ENCODE measurements at regions not wholly inside any gene's neighbourhood (a gene's known extent, or its start where the extent isn't known, plus 50 kb on each side); places are given as distances from the start of the nearest gene placed in this dataset.
"Not testable (repeated sequence)": the region's sequence is repeated elsewhere in the genome, so short reads cannot be mapped to it uniquely, and the experiment has no call there.

- Mint-ChIP-seq H3K36me3 (ENCODE audit: low read depth) (no peaks in the 10 kb centered on the region), H3K4me3 (no peak overlapping the region), H3K4me1 (no peaks in the 10 kb centered on the region), H3K9me3 (peaks cover 8% of the 10 kb centered on the region), H3K27ac (no peak overlapping the region), H3K27me3 (peaks cover 18% of the 10 kb centered on the region)
- TF ChIP-seq CTCF (IDR thresholded peaks at IDR 0.05) = no peak
- intact Hi-C loops (cut with micrococcal nuclease) = no loop called here
- ChIA-PET POLR2A (no interaction called here), CTCF (no interaction called here)
- ATAC-seq (ENCODE audit: low read depth) (no peak), DNase-seq (no peak)
Measured at GRCh38 chr2:238717084-238717483, 130.8 kb upstream of the TWIST2 start.

- ATAC-seq (ENCODE audit: low read depth) (no peak), DNase-seq (no peak)
- Mint-ChIP-seq H3K4me3 (no peak overlapping the region), H3K9me3 (peaks cover 13% of the 10 kb centered on the region), H3K27me3 (peaks cover 18% of the 10 kb centered on the region), H3K4me1 (no peaks in the 10 kb centered on the region), H3K27ac (no peak overlapping the region), H3K36me3 (ENCODE audit: low read depth) (no peaks in the 10 kb centered on the region)
- ChIA-PET CTCF (no interaction called here), POLR2A (no interaction called here)
- TF ChIP-seq CTCF (IDR thresholded peaks at IDR 0.05) = no peak
- intact Hi-C loops (cut with micrococcal nuclease) = no loop called here
Measured at GRCh38 chr2:238719641-238720040, 128.2 kb upstream of the TWIST2 start.

- Mint-ChIP-seq H3K27me3 (peaks cover 18% of the 10 kb centered on the region), H3K36me3 (ENCODE audit: low read depth) (no peaks in the 10 kb centered on the region), H3K4me3 (no peak overlapping the region), H3K4me1 (no peaks in the 10 kb centered on the region), H3K9me3 (peaks cover 13% of the 10 kb centered on the region), H3K27ac (no peak overlapping the region)
- intact Hi-C loops (cut with micrococcal nuclease) = no loop called here
- CTCF ChIA-PET = no interaction called here
- POLR2A ChIA-PET = no interaction called here
- no peak for TF ChIP-seq CTCF (IDR thresholded peaks at IDR 0.05)
- no peak for DNase-seq
- no peak for ATAC-seq (ENCODE audit: low read depth)
Measured at GRCh38 chr2:238720232-238720672, 127.6 kb upstream of the TWIST2 start.

- no peaks in the 10 kb centered on the region for H3K36me3 Mint-ChIP-seq (ENCODE audit: low read depth)
- no peak for TF ChIP-seq CTCF (IDR thresholded peaks at IDR 0.05)
- ChIA-PET POLR2A (no interaction called here), CTCF (no interaction called here)
- intact Hi-C loops (cut with micrococcal nuclease) = no loop called here
- H3K4me3 Mint-ChIP-seq = no peak overlapping the region
- DNase-seq (no peak), ATAC-seq (ENCODE audit: low read depth) (no peak)
- H3K9me3 Mint-ChIP-seq = peaks cover 13% of the 10 kb centered on the region
- H3K4me1 Mint-ChIP-seq = no peaks in the 10 kb centered on the region
- no peak overlapping the region for H3K27ac Mint-ChIP-seq
- peaks cover 6% of the 10 kb centered on the region for H3K27me3 Mint-ChIP-seq
Measured at GRCh38 chr2:238722181-238722580, 125.7 kb upstream of the TWIST2 start.

- ATAC-seq (ENCODE audit: low read depth) (no peak), DNase-seq (no peak)
- intact Hi-C loops (cut with micrococcal nuclease) = no loop called here
- ChIA-PET CTCF (no interaction called here), POLR2A (no interaction called here)
- no peak overlapping the region for H3K4me3 Mint-ChIP-seq
- H3K9me3 Mint-ChIP-seq = peaks cover 13% of the 10 kb centered on the region
- no peak for TF ChIP-seq CTCF (IDR thresholded peaks at IDR 0.05)
- H3K27ac Mint-ChIP-seq = no peak overlapping the region
- H3K36me3 Mint-ChIP-seq (ENCODE audit: low read depth) = no peaks in the 10 kb centered on the region
- no peaks in the 10 kb centered on the region for H3K4me1 Mint-ChIP-seq
- H3K27me3 Mint-ChIP-seq = peaks cover 7% of the 10 kb centered on the region
Measured at GRCh38 chr2:238722883-238723282, 125.0 kb upstream of the TWIST2 start.

GRCh38 chr2:238723740-238724320 lies 124.1 kb upstream of the TWIST2 start:
- H3K4me1 Mint-ChIP-seq; H3K36me3 Mint-ChIP-seq (ENCODE audit: low read depth); ATAC-seq (ENCODE audit: low read depth); intact Hi-C loops (cut with micrococcal nuclease); H3K27ac Mint-ChIP-seq; CTCF ChIA-PET; POLR2A ChIA-PET; DNase-seq; H3K4me3 Mint-ChIP-seq; H3K27me3 Mint-ChIP-seq: not testable (repeated sequence)
- H3K9me3 Mint-ChIP-seq = peaks cover 13% of the 10 kb centered on the region
